GM21381 (cell line): ENCODE measurements at regions not wholly inside any gene's neighbourhood (a gene's known extent, or its start where the extent isn't known, plus 50 kb on each side); places are given as distances from the start of the nearest gene placed in this dataset.
"Not testable (repeated sequence)": the region's sequence is repeated elsewhere in the genome, so short reads cannot be mapped to it uniquely, and the experiment has no call there.

Experiments
- ATAC-seq: cut with Tn5 transposase; IDR thresholded peaks from one replicate; pipeline ENCODE4 v1.9.1; 2021; ENCODE audit warnings: mild to moderate bottlenecking, moderate library complexity; ENCODE audit not compliant: unreplicated experiment

DNA sequence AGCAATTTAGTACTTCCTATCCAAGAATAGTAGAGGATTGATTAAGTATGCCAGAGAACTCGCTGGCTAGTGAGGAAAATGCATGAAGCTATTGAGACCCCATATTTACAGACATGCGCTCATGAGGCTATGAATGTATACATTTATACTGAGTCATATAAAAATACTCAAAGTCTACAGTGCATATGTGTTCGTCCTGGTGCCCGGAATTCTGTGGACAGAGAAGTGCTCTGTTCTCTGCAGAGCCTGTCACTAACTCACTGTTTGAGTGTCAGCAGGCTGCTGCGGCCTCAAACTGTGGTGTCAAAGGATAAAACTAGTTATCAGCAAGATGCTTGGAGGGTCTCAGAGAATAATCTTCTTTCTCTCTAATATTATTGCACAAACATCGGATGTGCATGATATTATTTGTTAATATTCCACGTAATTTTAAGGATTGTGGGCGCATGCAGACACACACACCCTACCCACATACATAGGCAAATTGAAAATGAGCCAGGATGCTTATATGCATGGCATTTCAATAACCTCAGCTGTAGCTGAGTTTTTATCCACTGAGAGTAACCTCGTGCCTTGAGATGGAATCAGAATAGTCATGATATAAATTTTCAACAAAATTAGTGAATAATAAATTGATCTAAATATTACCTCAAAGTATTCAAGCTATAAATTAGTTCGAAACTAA, 50.0 kb upstream of the TSC22D2 start:
- no peak for ATAC-seq

DNA sequence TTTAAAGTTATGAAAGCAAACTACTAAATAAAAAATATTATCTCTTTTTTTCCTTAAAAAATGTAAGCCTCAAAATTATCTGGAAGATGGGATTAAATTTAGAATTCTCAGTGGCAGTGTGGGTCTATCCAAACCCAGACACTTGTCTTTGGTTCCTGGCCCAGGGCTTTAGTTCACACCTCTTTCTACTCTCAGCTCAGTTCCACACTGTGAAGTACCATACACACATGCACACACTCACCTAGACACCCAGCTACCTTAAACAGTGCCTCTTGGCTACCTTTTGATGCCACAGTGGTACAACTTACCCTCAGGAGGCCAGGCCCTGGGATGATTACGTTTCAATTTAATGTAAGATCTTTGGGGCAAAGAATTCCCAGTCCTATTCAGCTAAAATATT, 51.0 kb upstream of the TSC22D2 start:
- ATAC-seq: no peak

DNA sequence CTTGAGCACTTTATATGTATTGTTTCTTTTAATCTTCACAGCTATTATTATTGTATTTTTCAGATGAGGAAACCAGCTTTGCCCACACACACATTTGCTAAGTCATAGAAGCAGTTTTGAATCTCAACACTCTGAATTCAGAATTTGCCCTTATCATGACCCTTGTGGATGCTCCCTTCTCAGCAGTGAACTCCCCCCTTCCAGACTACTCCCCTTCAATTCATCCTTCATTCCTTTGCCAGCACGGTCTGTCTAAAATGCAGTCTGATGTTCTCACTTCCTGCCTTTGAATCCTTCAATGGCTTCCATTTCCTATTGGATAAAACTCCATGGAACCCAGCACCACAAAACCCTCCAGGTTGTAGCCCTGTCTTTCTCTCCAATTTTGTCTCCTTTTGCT, 52.5 kb upstream of the TSC22D2 start:
- no peak for ATAC-seq

DNA sequence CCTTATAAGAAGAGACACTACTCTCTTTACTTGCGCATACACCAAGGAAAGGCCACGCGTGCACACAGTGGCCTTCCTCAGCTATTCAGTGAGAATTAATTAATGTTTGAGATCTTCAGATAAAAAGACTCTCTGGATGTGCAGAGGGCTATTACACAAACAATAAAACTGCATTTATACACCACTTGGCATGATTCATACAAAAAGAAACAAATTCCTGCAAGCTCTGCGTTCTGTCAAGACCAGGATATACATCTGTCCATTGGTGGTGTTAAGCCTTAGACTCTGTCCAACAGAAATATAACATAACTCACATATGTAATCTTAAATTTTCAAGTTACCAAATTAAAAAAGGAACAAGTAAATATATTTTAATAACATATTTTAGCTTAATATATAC, 55.2 kb upstream of the TSC22D2 start:
- no peak for ATAC-seq

DNA sequence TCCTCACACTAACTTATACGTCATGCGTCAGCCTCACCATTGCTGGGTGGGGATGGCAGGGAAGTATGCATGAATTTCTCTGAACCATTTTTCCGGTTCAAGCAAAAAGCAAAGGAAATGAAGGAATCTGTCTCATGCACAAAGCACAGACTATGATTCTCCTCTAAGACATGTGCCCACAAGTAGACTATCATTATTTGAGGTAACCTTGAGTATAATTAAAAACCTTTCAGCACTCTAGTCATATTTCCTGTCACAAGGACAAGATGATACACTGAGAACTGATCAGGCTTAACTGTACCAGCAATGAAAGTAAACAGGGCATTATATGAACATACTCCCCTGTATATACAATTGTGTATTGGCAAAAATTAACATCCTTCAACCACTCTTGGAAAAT, 56.7 kb upstream of the TSC22D2 start:
- ATAC-seq: no peak

DNA sequence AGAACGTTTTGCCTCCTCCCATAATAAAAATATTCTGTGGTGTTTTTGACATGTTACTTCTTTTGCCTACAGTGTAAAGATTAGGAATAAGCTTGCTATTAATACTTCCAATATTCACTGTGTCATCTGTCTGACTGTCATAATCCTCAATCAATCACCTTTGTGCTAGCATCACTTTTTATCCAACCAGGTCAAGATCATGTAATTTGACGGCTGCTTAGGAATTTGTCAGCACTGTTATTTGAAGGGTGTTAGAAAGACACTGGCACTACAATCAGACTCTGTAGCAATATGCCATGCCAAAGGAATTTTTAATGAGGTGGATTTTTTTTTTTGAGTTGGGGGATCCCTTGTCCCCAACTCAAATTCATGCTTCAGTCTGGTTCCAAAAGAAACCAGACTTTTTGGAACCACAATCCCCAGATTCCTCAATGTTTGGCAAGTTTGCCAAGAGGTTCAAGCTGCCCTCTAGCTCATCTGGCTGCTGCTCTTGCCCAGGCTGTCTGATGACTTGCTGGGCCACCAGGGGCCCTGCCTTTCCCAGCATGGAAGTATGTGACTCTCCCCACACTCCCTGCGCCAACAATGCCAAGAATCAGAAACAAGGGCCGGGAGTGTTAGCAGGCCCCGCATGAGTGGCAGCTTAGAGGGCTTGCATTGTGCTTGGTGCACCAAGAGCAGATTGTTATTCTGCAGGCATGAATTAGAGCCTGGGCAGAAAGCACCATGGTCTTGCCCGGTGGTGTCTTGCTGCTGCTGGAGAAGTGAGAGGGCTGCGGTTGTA, 58.6 kb upstream of the TSC22D2 start:
- no peak for ATAC-seq

DNA sequence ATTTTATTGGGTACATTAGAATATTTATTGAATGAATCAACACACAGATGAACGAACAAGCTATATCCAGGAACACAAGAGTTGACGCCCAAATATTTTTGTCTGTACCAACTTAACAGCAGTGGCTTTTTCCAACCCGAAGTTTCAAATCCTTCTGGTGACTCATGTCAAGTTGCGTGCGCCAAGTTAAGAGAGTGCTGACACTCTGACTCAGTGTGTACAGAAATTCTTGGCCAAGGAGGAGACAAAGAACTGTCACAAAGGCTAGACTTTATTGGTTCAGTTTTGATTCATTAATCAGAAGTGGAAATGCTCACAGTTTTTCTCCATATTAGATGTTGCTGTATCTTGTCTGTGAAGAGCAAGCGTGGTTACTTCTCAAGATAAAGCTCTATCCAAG, 59.6 kb upstream of the TSC22D2 start:
- no peak for ATAC-seq

DNA sequence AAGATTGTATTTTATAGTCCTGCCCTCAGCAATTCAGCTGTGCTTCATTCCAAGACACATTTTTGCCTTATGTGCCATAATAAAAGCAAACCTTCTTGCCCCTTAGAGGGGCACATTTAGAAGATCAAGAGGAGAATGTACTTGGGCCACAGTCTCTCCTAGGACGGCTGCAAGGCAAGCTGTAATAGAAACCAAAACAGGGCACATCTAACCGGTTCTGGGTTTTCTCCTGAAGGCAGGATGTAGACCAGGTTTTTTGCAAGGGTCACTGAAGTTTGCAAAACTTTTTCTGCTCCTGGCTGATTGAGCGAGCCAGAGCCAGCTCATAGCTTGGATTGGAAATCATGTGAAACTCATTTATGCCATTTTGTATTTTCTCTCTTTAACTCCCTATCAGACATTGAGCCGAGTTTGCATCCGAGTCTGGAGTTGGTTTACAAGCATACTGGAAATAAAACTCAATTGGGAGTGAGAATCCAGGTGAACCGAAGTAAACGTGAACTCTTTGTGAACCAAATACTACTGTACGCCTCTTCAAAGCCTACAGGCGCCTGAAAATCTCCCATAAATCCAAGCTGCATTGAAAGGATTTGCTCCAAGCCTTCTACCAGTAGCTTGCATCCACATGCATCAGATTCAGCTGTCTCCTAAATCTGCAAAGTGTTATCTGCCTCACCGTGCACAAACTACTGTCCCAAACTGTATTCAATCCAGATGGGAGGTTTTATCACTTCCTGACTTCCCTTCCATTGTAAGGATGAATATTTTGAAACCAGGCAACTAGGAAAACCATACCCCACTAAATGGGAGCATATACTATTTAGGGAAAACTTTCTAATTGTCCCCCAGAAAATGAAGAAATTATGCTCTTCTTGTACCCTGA, 60.9 kb upstream of the TSC22D2 start:
- no peak for ATAC-seq

DNA sequence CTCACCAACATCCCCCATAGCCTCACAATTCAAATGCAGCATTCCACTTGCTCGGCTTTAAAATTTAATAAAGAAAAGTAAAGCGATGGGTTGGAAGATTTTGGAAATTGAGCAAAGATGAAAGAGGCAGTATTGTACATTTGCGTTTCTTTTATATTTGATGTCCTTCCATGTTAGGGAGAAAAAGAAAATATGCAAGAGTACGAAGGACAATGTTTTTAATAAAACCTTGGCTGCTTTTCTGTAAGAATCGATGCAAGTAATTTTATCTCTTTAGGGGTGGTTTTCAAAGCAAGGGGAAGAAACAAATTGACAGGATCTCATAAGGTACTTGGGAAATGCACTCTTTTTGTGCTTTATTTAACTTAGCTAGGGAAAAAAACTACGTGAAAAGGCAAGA, 61.8 kb upstream of the TSC22D2 start:
- no peak for ATAC-seq

DNA sequence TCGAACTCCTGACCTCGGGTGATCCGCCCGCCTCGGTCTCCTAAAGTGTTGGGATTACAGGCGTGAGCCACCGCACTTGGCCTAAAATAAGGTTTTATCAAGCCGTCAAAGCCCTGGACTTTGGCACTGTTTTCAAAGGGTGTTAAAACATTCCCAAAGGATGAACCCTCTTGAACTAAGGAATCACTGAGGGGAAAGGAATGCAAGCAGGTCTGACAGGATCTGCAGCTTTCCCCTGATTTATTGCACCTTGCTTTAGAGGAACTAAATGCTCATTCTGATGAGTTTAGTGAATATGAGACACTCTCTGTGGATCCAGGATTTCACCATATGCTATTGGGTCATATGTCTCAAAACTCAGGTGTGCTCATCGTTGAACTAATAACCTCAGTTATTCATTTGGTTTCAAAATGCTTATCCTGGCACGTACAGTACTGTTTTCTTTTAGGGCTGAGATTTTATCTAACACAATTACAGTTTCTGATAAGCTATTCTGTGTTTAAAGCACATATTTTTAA, 63.0 kb upstream of the TSC22D2 start:
- ATAC-seq: no peak

DNA sequence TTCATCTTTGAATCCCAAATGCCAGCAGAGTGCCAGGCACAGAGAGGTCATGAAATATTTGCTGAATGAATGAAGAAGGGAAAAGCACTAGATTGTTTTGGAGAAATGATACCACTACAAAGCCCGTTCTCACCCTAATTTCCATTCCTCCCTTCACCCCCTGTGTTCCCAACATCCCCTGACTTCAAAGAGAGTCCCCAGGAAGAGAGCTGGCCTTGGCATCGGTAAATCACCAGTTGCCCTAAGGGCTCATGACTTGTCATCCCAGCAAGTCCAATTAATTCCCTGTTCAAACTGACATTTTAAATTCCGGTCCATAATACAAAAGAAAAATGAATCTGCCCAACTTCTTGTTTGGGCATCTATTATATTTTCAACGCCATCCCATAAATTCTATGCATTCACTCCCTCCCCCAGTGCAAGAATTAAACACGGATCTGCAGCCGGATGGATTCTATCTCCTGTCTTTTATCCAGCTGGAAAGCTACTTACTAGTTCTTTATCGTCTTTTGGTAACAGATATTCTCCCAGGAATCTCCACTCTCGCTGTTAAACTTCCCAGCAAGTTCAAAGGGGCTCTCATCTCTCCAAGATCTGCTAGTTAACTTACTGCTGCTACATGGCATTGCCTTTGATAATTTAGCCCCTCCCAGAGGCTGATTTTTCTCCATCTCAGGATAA, 63.9 kb upstream of the TSC22D2 start:
- ATAC-seq: no peak

DNA sequence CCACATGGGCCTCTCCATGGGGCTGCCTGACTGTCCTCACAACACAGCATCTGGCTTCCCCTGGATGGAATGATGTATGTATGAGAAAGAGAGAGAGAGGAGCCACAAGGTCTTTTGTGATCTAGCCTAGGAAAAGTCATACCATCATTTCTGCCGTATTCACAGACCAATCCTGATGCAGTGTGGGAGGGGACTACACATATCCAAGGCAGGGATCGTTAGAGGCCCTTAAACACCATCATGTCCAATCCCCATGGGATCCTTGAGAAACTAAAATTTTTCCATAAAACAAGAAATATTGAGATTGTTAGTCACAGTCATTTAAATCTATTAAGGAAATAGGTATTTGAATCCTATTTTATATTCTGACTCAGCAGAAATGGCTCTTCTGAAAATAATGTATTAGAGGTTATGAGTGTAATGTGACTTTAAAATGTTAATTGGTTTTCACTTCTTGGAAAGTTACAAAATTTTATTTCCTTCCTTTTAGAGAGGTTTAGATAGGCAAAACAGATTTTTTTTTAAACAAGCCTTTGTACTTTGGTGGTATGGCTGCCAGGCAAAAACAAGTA, 65.1 kb upstream of the TSC22D2 start:
- no peak for ATAC-seq

DNA sequence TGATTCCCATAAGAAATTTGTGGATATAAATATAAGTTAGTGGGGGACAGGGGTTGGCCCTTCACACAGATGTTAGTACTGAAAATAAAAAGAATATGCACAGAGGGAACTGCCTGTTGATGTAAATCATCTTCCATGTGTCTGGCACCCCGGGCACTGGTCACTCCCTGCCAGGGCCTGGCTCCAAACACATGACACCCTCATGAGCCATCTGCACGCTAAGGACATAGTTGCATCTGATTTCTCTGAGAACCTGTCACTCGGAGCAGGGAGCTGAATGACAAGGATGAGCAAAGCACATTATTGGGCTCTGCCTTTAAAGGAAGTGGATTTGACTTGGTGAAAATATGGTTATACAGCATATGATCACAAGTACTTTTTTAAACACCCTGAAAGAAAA, 66.2 kb upstream of the TSC22D2 start:
- no peak for ATAC-seq

DNA sequence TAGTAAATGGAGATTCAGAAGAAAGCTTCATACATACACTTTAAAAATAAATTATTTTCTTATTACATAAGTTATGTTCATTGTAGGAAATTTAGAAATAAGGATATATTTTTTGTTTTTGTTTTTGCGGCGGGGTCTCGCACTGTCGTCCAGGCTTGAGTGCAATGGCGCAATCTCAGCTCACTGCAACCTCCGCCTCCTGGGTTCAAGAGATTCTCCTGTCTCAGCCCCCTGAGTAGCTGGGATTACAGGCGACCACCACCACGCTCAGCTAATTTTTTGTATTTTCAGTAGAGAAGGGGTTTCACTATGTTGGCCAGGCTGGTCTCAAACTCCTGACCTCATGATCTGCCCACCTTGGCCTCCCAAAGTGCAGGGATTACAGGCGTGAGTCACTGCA, 71.7 kb upstream of the TSC22D2 start:
- not testable (repeated sequence) for ATAC-seq

DNA sequence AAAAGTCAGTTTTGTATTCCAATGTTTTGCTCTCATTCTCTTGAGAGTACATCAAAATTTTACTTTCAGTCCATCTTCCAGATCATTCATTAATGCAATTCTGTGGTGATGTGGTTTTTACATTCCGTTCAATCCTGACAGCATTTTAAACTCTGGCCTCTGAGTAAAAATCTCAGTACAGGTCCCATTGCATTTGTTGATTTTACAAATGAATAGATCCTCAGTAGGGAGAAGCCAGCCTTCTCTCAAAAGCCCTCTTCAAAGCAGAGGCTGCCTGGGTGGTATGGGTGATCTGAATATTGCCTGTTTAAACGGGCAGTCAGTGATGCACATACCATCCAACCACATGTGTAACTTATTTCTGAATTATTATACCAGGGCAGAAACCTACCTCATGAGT, 72.5 kb upstream of the TSC22D2 start:
- no peak for ATAC-seq

DNA sequence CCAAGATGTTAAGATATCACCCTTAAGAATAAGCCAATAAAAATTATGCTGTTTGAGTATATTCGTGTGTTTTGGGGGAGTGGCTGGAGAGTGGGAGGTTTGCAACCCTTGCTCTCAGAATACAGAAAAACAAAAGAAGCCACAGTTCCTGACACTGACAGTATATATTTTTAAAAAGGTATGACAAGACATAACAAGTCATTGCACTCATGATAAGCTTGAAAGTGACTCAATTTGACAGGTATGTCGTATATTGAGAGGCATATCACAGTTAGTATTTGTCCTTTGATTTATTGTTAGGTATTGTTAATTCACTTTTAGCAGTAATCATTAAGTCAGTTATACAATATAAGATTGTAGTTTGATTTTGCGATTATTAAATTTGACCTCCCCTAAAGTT, 73.1 kb upstream of the TSC22D2 start:
- ATAC-seq: no peak

DNA sequence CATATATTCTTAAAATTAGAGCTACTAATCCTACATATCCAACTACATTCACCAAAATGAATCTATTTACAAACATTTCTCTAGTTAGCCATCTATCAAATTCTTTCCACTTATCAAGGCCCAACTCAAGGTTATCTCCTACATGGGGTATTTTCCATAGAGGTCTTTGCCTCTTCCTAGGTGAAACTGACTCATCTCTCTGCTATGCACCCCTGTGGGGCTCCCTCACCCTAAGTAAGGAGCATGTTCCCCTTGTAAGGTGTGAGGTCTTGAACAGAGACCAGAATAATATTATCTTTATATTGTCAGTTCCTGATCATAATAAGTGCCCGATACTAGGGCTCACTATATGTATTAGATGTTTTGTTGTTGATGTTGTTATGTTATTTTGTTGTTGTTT, 74.6 kb upstream of the TSC22D2 start:
- ATAC-seq: no peak

DNA sequence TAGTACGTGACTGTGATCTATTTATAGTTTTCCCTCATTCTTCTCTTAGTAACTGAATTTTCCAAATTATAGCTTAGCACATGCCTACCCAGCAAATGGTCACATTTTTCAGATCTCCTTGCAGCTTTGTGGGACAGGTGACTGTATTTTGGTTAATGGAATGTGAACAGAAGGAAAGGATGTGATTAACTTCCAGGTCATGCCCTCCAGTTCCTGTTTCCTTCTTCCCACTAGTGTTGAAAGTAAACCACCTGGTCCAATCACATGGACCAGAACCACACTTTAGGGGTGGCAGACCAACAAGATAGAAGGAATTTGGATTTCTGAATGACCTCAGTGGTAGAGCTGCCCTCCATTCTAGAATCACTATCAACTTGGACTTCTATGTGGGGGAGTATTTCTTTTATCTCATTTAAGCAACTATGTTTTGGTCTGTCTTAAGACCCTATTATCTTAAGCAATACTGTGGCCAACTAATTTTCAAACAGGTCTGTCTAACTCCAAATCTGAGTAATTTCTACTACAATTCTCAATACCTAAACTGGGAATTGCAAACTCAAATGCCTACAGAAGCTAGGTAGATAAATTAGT, 76.0 kb upstream of the TSC22D2 start:
- ATAC-seq: no peak

DNA sequence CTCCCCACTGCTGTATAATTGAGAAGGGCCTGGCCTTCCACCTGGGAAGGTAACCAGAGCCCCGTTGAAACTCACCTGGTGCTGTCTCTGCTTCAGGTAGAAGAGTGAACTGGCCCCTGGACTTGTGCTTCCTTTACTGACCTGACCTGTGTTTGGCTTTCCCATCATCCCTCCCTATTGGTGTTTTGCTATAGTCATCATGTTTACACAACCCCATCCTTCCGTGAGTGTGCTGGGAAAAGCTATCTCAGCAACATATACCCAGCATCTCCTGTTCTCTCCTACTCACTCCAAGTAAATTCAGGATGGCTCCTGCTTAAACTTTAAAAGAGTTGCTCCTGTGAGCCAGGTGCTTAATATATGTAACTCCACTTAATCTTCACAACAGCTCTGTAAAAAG, 77.2 kb upstream of the TSC22D2 start:
- no peak for ATAC-seq

DNA sequence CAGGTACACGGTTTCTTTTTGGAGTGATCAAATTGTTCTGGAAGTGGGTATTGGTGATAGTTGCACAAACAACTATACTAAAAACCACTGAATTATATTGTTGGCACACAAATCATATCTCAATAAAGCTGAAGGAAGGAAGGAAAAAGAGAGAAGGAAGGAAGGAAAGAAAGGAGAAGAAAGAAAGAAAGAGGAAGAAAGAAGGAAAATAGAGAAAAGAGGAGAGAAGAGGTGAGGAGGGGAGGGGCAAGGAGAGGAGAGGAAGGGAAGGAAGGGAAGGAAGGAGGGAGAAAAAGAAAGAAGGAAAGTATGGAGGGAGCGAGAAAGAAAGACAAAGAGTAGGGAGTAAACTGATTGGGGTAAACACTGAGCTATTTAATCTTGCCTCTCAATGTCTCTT, 77.9 kb upstream of the TSC22D2 start:
- no peak for ATAC-seq
